ENCODE measurements at regions not wholly inside any gene's neighbourhood (a gene's known extent, or its start where the extent isn't known, plus 50 kb on each side); places are given as distances from the start of the nearest gene placed in this dataset.
A peak's percentile ranks its signal among the peaks of the same experiment; 100 is the strongest.

- no peaks in the 10 kb centered on the region for H3K36me3 Mint-ChIP-seq
- ATAC-seq (ENCODE audit: low read depth in 2 of 2) = no peak
These were observed 58.6 kb downstream of the LIG4 start for GRCh38 chr13:108156749-108157148.

GRCh38 chr13:108155185-108156106 is 59.9 kb downstream of the LIG4 start:
- DNase-seq (peak; percentile 24 to 53 (median 44)), ATAC-seq (ENCODE audit: low read depth in 2 of 2) (no peak)
- Histone ChIP-seq H3K27ac (ENCODE audit: insufficient read depth, low read length, poor library complexity, severe bottlenecking) (no peak overlapping the region), H3K36me3 (ENCODE audit: control insufficient read depth, insufficient read depth, low read length) (no peaks in the 10 kb centered on the region), H3K4me3 (ENCODE audit: low read depth, low read length) (no peak overlapping the region), H3K9me3 (ENCODE audit: control insufficient read depth in 2 of 2, low read length in 2 of 2) (peaks cover 0 to 4% of the 10 kb centered on the region in 2 experiments), H3K27me3 (ENCODE audit: control insufficient read depth, insufficient read depth, low read length) (no peaks in the 10 kb centered on the region), H3K4me1 (ENCODE audit: control insufficient read depth, insufficient read depth, low read length, poor library complexity, severe bottlenecking) (no peaks in the 10 kb centered on the region)
- Mint-ChIP-seq H3K4me3 (no peak overlapping the region), H3K27me3 (no peaks in the 10 kb centered on the region), H3K9me3 (peaks cover 0 to 2% (median 0%) of the 10 kb centered on the region in 7 donors), H3K27ac (no peak overlapping the region), H3K4me1 (no peaks in the 10 kb centered on the region), H3K36me3 (no peaks in the 10 kb centered on the region)

More at GRCh38 chr13:108156749-108157148, 58.6 kb downstream of the LIG4 start:
- H3K4me3 Mint-ChIP-seq = no peak overlapping the region
- H3K4me1 Mint-ChIP-seq = no peaks in the 10 kb centered on the region
- Histone ChIP-seq H3K36me3 (ENCODE audit: control insufficient read depth, insufficient read depth, low read length) (no peaks in the 10 kb centered on the region), H3K9me3 (ENCODE audit: control insufficient read depth in 2 of 2, low read length in 2 of 2) (peaks cover 0 to 4% of the 10 kb centered on the region in 2 experiments), H3K4me3 (ENCODE audit: low read depth, low read length) (no peak overlapping the region), H3K4me1 (ENCODE audit: control insufficient read depth, insufficient read depth, low read length, poor library complexity, severe bottlenecking) (no peaks in the 10 kb centered on the region), H3K27me3 (ENCODE audit: control insufficient read depth, insufficient read depth, low read length) (no peaks in the 10 kb centered on the region), H3K27ac (ENCODE audit: insufficient read depth, low read length, poor library complexity, severe bottlenecking) (no peak overlapping the region)
- DNase-seq = no peak
- peaks cover 0 to 2% (median 0%) of the 10 kb centered on the region in 7 donors for H3K9me3 Mint-ChIP-seq
- H3K27ac Mint-ChIP-seq = no peak overlapping the region
- H3K27me3 Mint-ChIP-seq = no peaks in the 10 kb centered on the region

- no peak overlapping the region for H3K27ac Mint-ChIP-seq
- Histone ChIP-seq H3K4me1 (ENCODE audit: control insufficient read depth, insufficient read depth, low read length, poor library complexity, severe bottlenecking) (no peaks in the 10 kb centered on the region), H3K4me3 (ENCODE audit: low read depth, low read length) (no peak overlapping the region), H3K27me3 (ENCODE audit: control insufficient read depth, insufficient read depth, low read length) (no peaks in the 10 kb centered on the region), H3K9me3 (ENCODE audit: control insufficient read depth in 2 of 2, low read length in 2 of 2) (peaks cover 0 to 4% of the 10 kb centered on the region in 2 experiments), H3K36me3 (ENCODE audit: control insufficient read depth, insufficient read depth, low read length) (no peaks in the 10 kb centered on the region), H3K27ac (ENCODE audit: insufficient read depth, low read length, poor library complexity, severe bottlenecking) (no peak overlapping the region)
- H3K27me3 Mint-ChIP-seq = no peaks in the 10 kb centered on the region
- H3K36me3 Mint-ChIP-seq = no peaks in the 10 kb centered on the region
- ATAC-seq (ENCODE audit: low read depth in 2 of 2) (no peak), DNase-seq (no peak)
- H3K4me1 Mint-ChIP-seq = no peaks in the 10 kb centered on the region
- no peak overlapping the region for H3K4me3 Mint-ChIP-seq
- H3K9me3 Mint-ChIP-seq = peaks cover 0 to 2% (median 0%) of the 10 kb centered on the region in 7 donors
These were observed 60.9 kb downstream of the LIG4 start for GRCh38 chr13:108154421-108154858.

GRCh38 chr13:108146642-108147041 is 68.7 kb downstream of the LIG4 start:
- DNase-seq = no peak
- no peaks in the 10 kb centered on the region for H3K9me3 ChIP-seq (ENCODE audit: control insufficient read depth in 2 of 2, low read length in 2 of 2)
- H3K27ac ChIP-seq (ENCODE audit: insufficient read depth, low read length, poor library complexity, severe bottlenecking) = no peak overlapping the region
- no peak overlapping the region for H3K4me3 ChIP-seq (ENCODE audit: low read depth, low read length)
- H3K36me3 ChIP-seq (ENCODE audit: control insufficient read depth, insufficient read depth, low read length) = no peaks in the 10 kb centered on the region
- no peaks in the 10 kb centered on the region for H3K4me1 ChIP-seq (ENCODE audit: control insufficient read depth, insufficient read depth, low read length, poor library complexity, severe bottlenecking)
- H3K4me3 Mint-ChIP-seq = no peak overlapping the region
- no peaks in the 10 kb centered on the region for H3K36me3 Mint-ChIP-seq
- no peak for ATAC-seq (ENCODE audit: low read depth in 2 of 2)
- no peaks in the 10 kb centered on the region for H3K27me3 Mint-ChIP-seq
- H3K4me1 Mint-ChIP-seq = no peaks in the 10 kb centered on the region
- H3K27ac Mint-ChIP-seq = no peak overlapping the region
- H3K9me3 Mint-ChIP-seq = no peaks in the 10 kb centered on the region
- no peaks in the 10 kb centered on the region for H3K27me3 ChIP-seq (ENCODE audit: control insufficient read depth, insufficient read depth, low read length)

- DNase-seq = no peak
- Mint-ChIP-seq H3K4me3 (no peak overlapping the region), H3K4me1 (no peaks in the 10 kb centered on the region), H3K36me3 (no peaks in the 10 kb centered on the region), H3K27me3 (peaks cover 10% of the 10 kb centered on the region), H3K27ac (no peak overlapping the region), H3K9me3 (peaks cover 0 to 1% (median 0%) of the 10 kb centered on the region in 7 donors)
- Histone ChIP-seq H3K4me3 (ENCODE audit: low read depth, low read length) (no peak overlapping the region), H3K27me3 (ENCODE audit: control insufficient read depth, insufficient read depth, low read length) (no peaks in the 10 kb centered on the region), H3K4me1 (ENCODE audit: control insufficient read depth, insufficient read depth, low read length, poor library complexity, severe bottlenecking) (no peaks in the 10 kb centered on the region), H3K27ac (ENCODE audit: insufficient read depth, low read length, poor library complexity, severe bottlenecking) (no peak overlapping the region), H3K36me3 (ENCODE audit: control insufficient read depth, insufficient read depth, low read length) (no peaks in the 10 kb centered on the region), H3K9me3 (ENCODE audit: control insufficient read depth in 2 of 2, low read length in 2 of 2) (no peaks in the 10 kb centered on the region)
- ATAC-seq (ENCODE audit: low read depth in 2 of 2) = no peak
These were observed 72.5 kb downstream of the LIG4 start for GRCh38 chr13:108142702-108143436.

- H3K36me3 ChIP-seq (ENCODE audit: control insufficient read depth, insufficient read depth, low read length) = no peaks in the 10 kb centered on the region
- no peaks in the 10 kb centered on the region for H3K36me3 Mint-ChIP-seq
- H3K27me3 Mint-ChIP-seq = peaks cover 10% of the 10 kb centered on the region
- peaks cover 0 to 1% (median 0%) of the 10 kb centered on the region in 7 donors for H3K9me3 Mint-ChIP-seq
- H3K27me3 ChIP-seq (ENCODE audit: control insufficient read depth, insufficient read depth, low read length) = no peaks in the 10 kb centered on the region
- H3K4me1 Mint-ChIP-seq = no peaks in the 10 kb centered on the region
- no peak overlapping the region for H3K27ac Mint-ChIP-seq
- no peak for DNase-seq
- no peak overlapping the region for H3K4me3 Mint-ChIP-seq
- no peaks in the 10 kb centered on the region for H3K4me1 ChIP-seq (ENCODE audit: control insufficient read depth, insufficient read depth, low read length, poor library complexity, severe bottlenecking)
- no peak overlapping the region for H3K27ac ChIP-seq (ENCODE audit: insufficient read depth, low read length, poor library complexity, severe bottlenecking)
- no peaks in the 10 kb centered on the region for H3K9me3 ChIP-seq (ENCODE audit: control insufficient read depth in 2 of 2, low read length in 2 of 2)
- no peak overlapping the region for H3K4me3 ChIP-seq (ENCODE audit: low read depth, low read length)
- no peak for ATAC-seq (ENCODE audit: low read depth in 2 of 2)
These were observed 78.2 kb downstream of the LIG4 start for GRCh38 chr13:108137176-108137575.

GRCh38 chr13:108127406-108127805 is 87.9 kb downstream of the LIG4 start:
- Histone ChIP-seq H3K9me3 (ENCODE audit: control insufficient read depth in 2 of 2, low read length in 2 of 2) (no peaks in the 10 kb centered on the region), H3K27ac (ENCODE audit: insufficient read depth, low read length, poor library complexity, severe bottlenecking) (no peak overlapping the region), H3K4me3 (ENCODE audit: low read depth, low read length) (no peak overlapping the region), H3K27me3 (ENCODE audit: control insufficient read depth, insufficient read depth, low read length) (no peaks in the 10 kb centered on the region), H3K36me3 (ENCODE audit: control insufficient read depth, insufficient read depth, low read length) (no peaks in the 10 kb centered on the region), H3K4me1 (ENCODE audit: control insufficient read depth, insufficient read depth, low read length, poor library complexity, severe bottlenecking) (no peaks in the 10 kb centered on the region)
- no peaks in the 10 kb centered on the region for H3K36me3 Mint-ChIP-seq
- ATAC-seq (ENCODE audit: low read depth in 2 of 2) = no peak
- H3K27me3 Mint-ChIP-seq = no peaks in the 10 kb centered on the region
- DNase-seq = no peak
- H3K4me3 Mint-ChIP-seq = no peak overlapping the region
- peaks cover 0 to 6% (median 0%) of the 10 kb centered on the region in 7 donors for H3K9me3 Mint-ChIP-seq
- no peak overlapping the region for H3K27ac Mint-ChIP-seq
- no peaks in the 10 kb centered on the region for H3K4me1 Mint-ChIP-seq

Data from CD4-positive, CD25-positive, alpha-beta regulatory T cell (primary cell).